CD4-positive, alpha-beta T cell treated with Interferon gamma for 1 hour (primary cell): ENCODE measurements at regions not wholly inside any gene's neighbourhood (a gene's known extent, or its start where the extent isn't known, plus 50 kb on each side); places are given as distances from the start of the nearest gene placed in this dataset.
"Not testable (repeated sequence)": the region's sequence is repeated elsewhere in the genome, so short reads cannot be mapped to it uniquely, and the experiment has no call there.

ENCODE experiments used
- DNase-seq: peaks from one replicate; pipeline ENCODE4 v3.0.0-alpha.2; 2020

- peak; percentile 20 for DNase-seq
Measured at GRCh38 chrX:3815896-3816664, 102.6 kb upstream of the PRKX start.

- peak; percentile 67 for DNase-seq
Measured at GRCh38 chrX:3811331-3812311, 98.2 kb upstream of the PRKX start.

- DNase-seq = no peak
Measured at GRCh38 chrX:3807906-3808305, 94.5 kb upstream of the PRKX start.

GRCh38 chrX:3806630-3807029 is 93.2 kb upstream of the PRKX start:
- no peak for DNase-seq

GRCh38 chrX:3803713-3804112 is 90.3 kb upstream of the PRKX start:
- DNase-seq = no peak

- no peak for DNase-seq
Measured at GRCh38 chrX:3803305-3803704, 89.9 kb upstream of the PRKX start.

GRCh38 chrX:3795411-3795810 is 82.0 kb upstream of the PRKX start:
- not testable (repeated sequence) for DNase-seq

GRCh38 chrX:3791449-3791848 is 78.0 kb upstream of the PRKX start:
- DNase-seq = no peak

- DNase-seq = peak; percentile 5
Measured at GRCh38 chrX:3788494-3789233, 75.2 kb upstream of the PRKX start.

GRCh38 chrX:3787856-3788255 is 74.4 kb upstream of the PRKX start:
- no peak for DNase-seq

GRCh38 chrX:3785822-3786221 is 72.4 kb upstream of the PRKX start:
- not testable (repeated sequence) for DNase-seq

GRCh38 chrX:3780564-3780963 is 67.1 kb upstream of the PRKX start:
- DNase-seq = no peak

- DNase-seq = no peak
Measured at GRCh38 chrX:3779546-3779945, 66.1 kb upstream of the PRKX start.

GRCh38 chrX:3777416-3777815 is 64.0 kb upstream of the PRKX start:
- DNase-seq = no peak

- DNase-seq = no peak
Measured at GRCh38 chrX:3771766-3772165, 58.3 kb upstream of the PRKX start.

- no peak for DNase-seq
Measured at GRCh38 chrX:3768881-3769280, 55.4 kb upstream of the PRKX start.
